ENCODE measurements at regions not wholly inside any gene's neighbourhood (a gene's known extent, or its start where the extent isn't known, plus 50 kb on each side); places are given as distances from the start of the nearest gene placed in this dataset.
"Not testable (repeated sequence)": the region's sequence is repeated elsewhere in the genome, so short reads cannot be mapped to it uniquely, and the experiment has no call there.

GRCh38 chr11:69869311-69869939, 50.2 kb upstream of the FGF3 start:
- Histone ChIP-seq H3K4me3 (ENCODE audit: insufficient read depth, low read depth, low read length) (no peak overlapping the region), H3K36me3 (replicated peaks; ENCODE audit: control insufficient read depth, insufficient read depth, low read length) (no peaks in the 10 kb centered on the region), H3K27me3 (ENCODE audit: control insufficient read depth, insufficient read depth, low read length) (peaks cover 3% of the 10 kb centered on the region)
- DNase-seq = peak; percentile 41

GRCh38 chr11:69870766-69871165, 51.5 kb upstream of the FGF3 start:
- Histone ChIP-seq H3K36me3 (replicated peaks; ENCODE audit: control insufficient read depth, insufficient read depth, low read length) (no peaks in the 10 kb centered on the region), H3K27me3 (ENCODE audit: control insufficient read depth, insufficient read depth, low read length) (peaks cover 3% of the 10 kb centered on the region), H3K4me3 (ENCODE audit: insufficient read depth, low read depth, low read length) (no peak overlapping the region)
- DNase-seq = no peak

- no peaks in the 10 kb centered on the region; the same call in 1 of the 2 replicates for H3K27me3 ChIP-seq (ENCODE audit: control insufficient read depth, insufficient read depth, low read length)
- no peak overlapping the region for H3K4me3 ChIP-seq (ENCODE audit: insufficient read depth, low read depth, low read length)
- DNase-seq = no peak
- H3K36me3 ChIP-seq (replicated peaks; ENCODE audit: control insufficient read depth, insufficient read depth, low read length) = no peaks in the 10 kb centered on the region
Observed at GRCh38 chr11:69873166-69874077, 54.2 kb upstream of the FGF3 start.

DNA sequence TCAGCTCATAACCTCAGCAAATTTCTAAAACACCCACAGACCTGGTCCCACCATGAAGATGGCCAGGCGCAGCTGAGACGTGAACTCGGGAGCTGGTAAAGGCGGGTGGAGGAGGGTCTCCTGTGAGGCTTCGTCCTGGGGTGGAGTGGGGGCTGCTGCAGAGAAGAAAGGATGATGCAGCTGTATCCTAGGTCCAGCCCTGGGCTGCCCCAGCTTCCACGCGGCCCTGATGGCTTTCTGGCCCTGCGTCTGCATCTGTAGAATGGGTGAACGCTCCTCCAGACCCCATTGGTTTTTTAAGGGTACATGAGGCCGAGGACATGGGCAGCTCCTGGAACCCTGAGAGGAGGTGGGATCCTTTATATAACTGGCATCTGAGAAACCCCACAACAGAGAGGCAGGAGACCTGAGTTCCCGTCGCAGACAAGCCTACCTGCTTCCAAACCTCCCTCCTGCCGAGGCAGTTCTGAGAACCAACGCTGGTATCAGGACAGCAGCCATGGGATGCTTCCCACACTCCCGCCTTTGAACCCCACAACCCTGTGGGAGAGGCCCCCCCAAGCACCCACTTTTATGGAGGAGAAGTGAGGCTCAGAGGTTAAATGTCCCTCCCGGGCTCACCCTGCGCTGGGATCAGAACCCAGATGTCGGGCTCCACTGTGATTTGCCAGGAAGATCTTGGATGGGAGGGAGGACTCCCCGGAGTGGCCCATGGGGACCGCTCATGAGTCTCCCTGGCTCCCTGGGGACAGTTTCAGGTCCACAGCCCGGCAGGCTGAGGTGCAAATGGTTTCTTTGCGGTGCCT, 55.2 kb upstream of the FGF3 start:
- H3K36me3 ChIP-seq (replicated peaks; ENCODE audit: control insufficient read depth, insufficient read depth, low read length) = no peaks in the 10 kb centered on the region
- no peak overlapping the region for H3K4me3 ChIP-seq (ENCODE audit: insufficient read depth, low read depth, low read length)
- no peaks in the 10 kb centered on the region for H3K27me3 ChIP-seq (ENCODE audit: control insufficient read depth, insufficient read depth, low read length)
- DNase-seq = peak; percentile 41

GRCh38 chr11:69874984-69875624, 55.9 kb upstream of the FGF3 start:
- DNase-seq = peak; percentile 51
- Histone ChIP-seq H3K27me3 (ENCODE audit: control insufficient read depth, insufficient read depth, low read length) (no peaks in the 10 kb centered on the region), H3K36me3 (replicated peaks; ENCODE audit: control insufficient read depth, insufficient read depth, low read length) (no peaks in the 10 kb centered on the region), H3K4me3 (ENCODE audit: insufficient read depth, low read depth, low read length) (no peak overlapping the region)

DNA sequence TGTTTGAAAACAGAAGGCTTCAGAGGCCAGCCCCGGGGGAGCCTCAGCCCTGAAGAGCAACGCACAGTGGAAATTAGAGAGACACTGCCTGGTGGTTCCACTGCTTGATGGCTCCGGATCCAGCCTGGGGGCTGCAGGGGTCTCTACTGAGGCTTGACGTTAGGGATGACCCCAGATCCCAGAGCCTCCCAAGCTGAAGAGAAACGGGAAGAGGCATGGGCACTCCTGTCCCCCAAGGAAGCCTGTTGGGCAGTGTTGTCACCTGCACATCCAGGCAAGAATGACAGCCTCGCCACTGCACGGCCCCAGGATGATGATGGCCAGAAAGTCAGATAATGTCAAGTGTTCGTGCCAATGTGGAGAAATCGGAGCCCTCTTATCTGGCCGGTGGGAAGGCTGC, 56.8 kb upstream of the FGF3 start:
- Histone ChIP-seq H3K4me3 (ENCODE audit: insufficient read depth, low read depth, low read length) (no peak overlapping the region), H3K36me3 (replicated peaks; ENCODE audit: control insufficient read depth, insufficient read depth, low read length) (no peaks in the 10 kb centered on the region), H3K27me3 (ENCODE audit: control insufficient read depth, insufficient read depth, low read length) (no peaks in the 10 kb centered on the region)
- peak; percentile 7 for DNase-seq

- peak; percentile 15 for DNase-seq
- Histone ChIP-seq H3K27me3 (ENCODE audit: control insufficient read depth, insufficient read depth, low read length) (no peaks in the 10 kb centered on the region; the same call in 1 of the 2 replicates), H3K36me3 (replicated peaks; ENCODE audit: control insufficient read depth, insufficient read depth, low read length) (no peaks in the 10 kb centered on the region), H3K4me3 (ENCODE audit: insufficient read depth, low read depth, low read length) (no peak overlapping the region)
Observed at GRCh38 chr11:69877235-69877634, 58.0 kb upstream of the FGF3 start.

GRCh38 chr11:69877704-69878103, 58.5 kb upstream of the FGF3 start:
- not testable (repeated sequence) for H3K4me3 ChIP-seq (ENCODE audit: insufficient read depth, low read depth, low read length); DNase-seq; H3K36me3 ChIP-seq (replicated peaks; ENCODE audit: control insufficient read depth, insufficient read depth, low read length); H3K27me3 ChIP-seq (ENCODE audit: control insufficient read depth, insufficient read depth, low read length)

GRCh38 chr11:69878144-69878883, 59.1 kb upstream of the FGF3 start:
- H3K27me3 ChIP-seq (ENCODE audit: control insufficient read depth, insufficient read depth, low read length) = no peaks in the 10 kb centered on the region; the same call in 1 of the 2 replicates
- DNase-seq = peak; percentile 27
- H3K36me3 ChIP-seq (replicated peaks; ENCODE audit: control insufficient read depth, insufficient read depth, low read length) = no peaks in the 10 kb centered on the region
- H3K4me3 ChIP-seq (ENCODE audit: insufficient read depth, low read depth, low read length) = no peak overlapping the region

- DNase-seq = peak; percentile 52
- no peaks in the 10 kb centered on the region for H3K36me3 ChIP-seq (replicated peaks; ENCODE audit: control insufficient read depth, insufficient read depth, low read length)
- no peaks in the 10 kb centered on the region; the same call in 1 of the 2 replicates for H3K27me3 ChIP-seq (ENCODE audit: control insufficient read depth, insufficient read depth, low read length)
- H3K4me3 ChIP-seq (ENCODE audit: insufficient read depth, low read depth, low read length) = no peak overlapping the region
Observed at GRCh38 chr11:69878927-69879728, 59.9 kb upstream of the FGF3 start.

DNA sequence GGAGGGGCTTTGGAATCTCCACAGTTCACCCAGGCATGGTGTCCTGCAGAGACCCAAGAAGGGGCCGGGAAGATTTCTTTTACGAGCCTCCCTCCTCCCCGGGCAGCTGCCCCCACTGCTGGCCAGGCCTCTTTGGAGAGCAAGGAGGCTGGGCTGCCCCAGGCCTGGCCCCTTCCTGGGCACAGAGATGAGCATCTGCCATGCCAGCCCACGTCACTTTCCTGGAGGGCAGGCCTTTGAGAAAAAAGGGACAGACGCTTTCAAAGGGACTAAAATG, 60.5 kb upstream of the FGF3 start:
- Histone ChIP-seq H3K36me3 (replicated peaks; ENCODE audit: control insufficient read depth, insufficient read depth, low read length) (no peaks in the 10 kb centered on the region), H3K27me3 (ENCODE audit: control insufficient read depth, insufficient read depth, low read length) (no peaks in the 10 kb centered on the region; the same call in 1 of the 2 replicates), H3K4me3 (ENCODE audit: insufficient read depth, low read depth, low read length) (no peak overlapping the region)
- DNase-seq = no peak

GRCh38 chr11:69880041-69880825, 61.0 kb upstream of the FGF3 start:
- Histone ChIP-seq H3K4me3 (ENCODE audit: insufficient read depth, low read depth, low read length) (no peak overlapping the region), H3K36me3 (replicated peaks; ENCODE audit: control insufficient read depth, insufficient read depth, low read length) (no peaks in the 10 kb centered on the region), H3K27me3 (ENCODE audit: control insufficient read depth, insufficient read depth, low read length) (no peaks in the 10 kb centered on the region; the same call in 1 of the 2 replicates)
- DNase-seq = no peak
